GM23338 (cell line): ENCODE measurements at regions not wholly inside any gene's neighbourhood (a gene's known extent, or its start where the extent isn't known, plus 50 kb on each side); places are given as distances from the start of the nearest gene placed in this dataset.

ENCODE experiments used
- ATAC-seq: fragments of 200-7000 bp; cut with Tn5 transposase; 3 replicates; pipeline ENCODE4 v1.9.1; 2020
- DNase-seq: peaks from one replicate; pipeline ENCODE4 v3.0.0-alpha.2; 2015; ENCODE audit warnings: low spot score
- H2AFZ ChIP-seq: fragments of 200-600 bp; sonication (generic); 2 replicates; pipeline ENCODE4 v1.8.0; 2016; ENCODE audit warnings: antibody characterized with exemption, mild to moderate bottlenecking, moderate library complexity
- H3F3A ChIP-seq: fragments of 200-600 bp; sonication (generic); replicated peaks from 2 replicates; pipeline ENCODE4 v1.8.0; 2017; ENCODE audit warnings: antibody characterized with exemption, mixed run types, low read depth
- H3K27ac ChIP-seq: fragments of 200-600 bp; sonication (generic); 2 replicates; pipeline ENCODE4 v1.6.1; 2016; ENCODE audit warnings: low read depth
- H3K27me3 ChIP-seq: fragments of 200-600 bp; sonication (generic); 2 replicates; pipeline ENCODE4 v1.8.0; 2016; ENCODE audit warnings: mild to moderate bottlenecking, mixed run types, moderate library complexity; ENCODE audit not compliant: insufficient read depth
- H3K36me3 ChIP-seq: fragments of 200-600 bp; sonication (generic); 2 replicates; pipeline ENCODE4 v1.8.0; 2016; ENCODE audit warnings: mild to moderate bottlenecking; ENCODE audit not compliant: insufficient read depth
- H3K4me1 ChIP-seq: fragments of 200-600 bp; sonication (generic); 2 replicates; pipeline ENCODE4 v1.8.0; 2016; ENCODE audit warnings: mild to moderate bottlenecking, moderate library complexity; ENCODE audit not compliant: insufficient read depth
- H3K4me2 ChIP-seq: fragments of 200-600 bp; sonication (generic); 2 replicates; pipeline ENCODE4 v1.7.1; 2017; ENCODE audit warnings: mixed run types
- H3K4me3 ChIP-seq: fragments of 200-600 bp; sonication (generic); 2 replicates; pipeline ENCODE4 v1.6.1; 2016; ENCODE audit warnings: mixed run types
- H3K79me2 ChIP-seq: fragments of 200-600 bp; sonication (generic); replicated peaks from 2 replicates; pipeline ENCODE4 v1.8.0; 2017; ENCODE audit warnings: mild to moderate bottlenecking; ENCODE audit not compliant: insufficient read depth
- H3K9me2 ChIP-seq: fragments of 200-600 bp; sonication (generic); 2 replicates; pipeline ENCODE4 v1.8.0; 2017; ENCODE audit not compliant: insufficient read depth
- H4K20me1 ChIP-seq: fragments of 200-600 bp; sonication (generic); replicated peaks from 2 replicates; pipeline ENCODE4 v1.8.0; 2017; ENCODE audit warnings: mild to moderate bottlenecking; ENCODE audit not compliant: insufficient read depth
- H3K27ac Mint-ChIP-seq: 2 replicates; pipeline ENCODE4 v1.8.0; 2020; ENCODE audit warnings: inconsistent platforms, mild to moderate bottlenecking, moderate library complexity, mixed read lengths
- H3K27me3 Mint-ChIP-seq: 3 replicates; pipeline ENCODE4 v1.8.0; 2022; ENCODE audit warnings: low read depth, mild to moderate bottlenecking, moderate library complexity, mixed read lengths, inconsistent platforms; ENCODE audit not compliant: insufficient read depth, poor library complexity
- H3K36me3 Mint-ChIP-seq: 3 replicates; pipeline ENCODE4 v1.8.0; 2021; ENCODE audit warnings: low read depth, mild to moderate bottlenecking, inconsistent platforms, moderate library complexity, mixed read lengths
- H3K4me1 Mint-ChIP-seq: 3 replicates; pipeline ENCODE4 v1.8.0; 2020; ENCODE audit warnings: mild to moderate bottlenecking, inconsistent platforms, mixed read lengths
- H3K4me3 Mint-ChIP-seq: 3 replicates; pipeline ENCODE4 v1.8.0; 2021; ENCODE audit warnings: moderate library complexity, mild to moderate bottlenecking, inconsistent platforms, mixed read lengths
- H3K9me3 Mint-ChIP-seq: 3 replicates; pipeline ENCODE4 v1.8.0; 2020; ENCODE audit warnings: moderate library complexity, mild to moderate bottlenecking, inconsistent platforms, mixed read lengths
- CREB1 ChIP-seq: fragments of 250-450 bp; sonication (Bioruptor Pico); IDR thresholded peaks from 2 replicates; pipeline ENCODE4 v1.5.0; 2020; ENCODE audit warnings: low read depth, mild to moderate bottlenecking, moderate library complexity
- CTCF ChIP-seq, 2 experiments: fragments of 200-600 bp in 1 of 2; sonication (generic) in 1 of 2; conservative IDR thresholded peaks; 2 replicates each; pipeline versions ENCODE4 v1.5.1 to v1.6.1; 2016 to 2017; ENCODE audit warnings: antibody characterized with exemption in 2 of 2, low read depth in 2 of 2, mild to moderate bottlenecking in 2 of 2, moderate library complexity in 1 of 2
- EZH2 ChIP-seq: fragments of 200-600 bp; sonication (generic); IDR thresholded peaks from one replicate; pipeline ENCODE4 v1.8.0; 2017; ENCODE audit warnings: antibody characterized with exemption, mild to moderate bottlenecking, low read depth; ENCODE audit not compliant: unreplicated experiment
- JUNB ChIP-seq: IDR thresholded peaks from one replicate; pipeline ENCODE4 v1.6.1; 2016; ENCODE audit warnings: antibody characterized with exemption; ENCODE audit not compliant: unreplicated experiment
- NANOG ChIP-seq: IDR thresholded peaks from 2 replicates; pipeline ENCODE4 v1.6.1; 2016; ENCODE audit warnings: antibody characterized with exemption, borderline replicate concordance
- POLR2AphosphoS5 ChIP-seq: IDR thresholded peaks from 2 replicates; pipeline ENCODE4 v1.6.1; 2016; ENCODE audit warnings: antibody characterized with exemption, low read depth
- REST ChIP-seq: IDR thresholded peaks from one replicate; pipeline ENCODE4 v1.6.1; 2018; ENCODE audit warnings: antibody characterized with exemption; ENCODE audit not compliant: unreplicated experiment
- STAT1 ChIP-seq: IDR thresholded peaks from one replicate; pipeline ENCODE4 v1.6.1; 2016; ENCODE audit warnings: antibody characterized with exemption; ENCODE audit not compliant: unreplicated experiment
- ZNF114 ChIP-seq: fragments of 250-450 bp; sonication (Bioruptor Pico); IDR thresholded peaks from 2 replicates; pipeline ENCODE4 v1.5.0; 2020; ENCODE audit warnings: mild to moderate bottlenecking, moderate library complexity
- ZNF331 ChIP-seq: fragments of 250-450 bp; sonication (Bioruptor Pico); IDR thresholded peaks from 2 replicates; pipeline ENCODE4 v1.5.0; 2020; ENCODE audit warnings: low read depth, mild to moderate bottlenecking, moderate library complexity
- ZNF462 ChIP-seq: fragments of 250-450 bp; sonication (Bioruptor Pico); IDR thresholded peaks from 2 replicates; pipeline ENCODE4 v1.5.0; 2020; ENCODE audit warnings: mild to moderate bottlenecking, moderate library complexity

- H3K36me3 ChIP-seq = no peaks in the 10 kb centered on the region
- DNase-seq = no peak
- H3K27ac ChIP-seq = no peak overlapping the region
- no peaks in the 10 kb centered on the region for H3K27me3 ChIP-seq
- H3K4me3 ChIP-seq = no peak overlapping the region
- H3K4me1 ChIP-seq = no peaks in the 10 kb centered on the region
- TF ChIP-seq STAT1 = no peak
- no peaks in the 10 kb centered on the region for H3K79me2 ChIP-seq
- no peak overlapping the region for H3K27ac Mint-ChIP-seq
- H3K9me2 ChIP-seq = no peaks in the 10 kb centered on the region
- no peaks in the 10 kb centered on the region for H3F3A ChIP-seq
- no peak for ATAC-seq
- H3K4me2 ChIP-seq = no peak overlapping the region
- peaks cover 12% of the 10 kb centered on the region; the same call in 2 of the 3 replicates for H3K4me1 Mint-ChIP-seq
- no peaks in the 10 kb centered on the region for H3K9me3 Mint-ChIP-seq
- H3K4me3 Mint-ChIP-seq = no peak overlapping the region
- no peak overlapping the region for H2AFZ ChIP-seq
- no peaks in the 10 kb centered on the region for H3K36me3 Mint-ChIP-seq
- H3K27me3 Mint-ChIP-seq = no peaks in the 10 kb centered on the region
- H4K20me1 ChIP-seq = no peaks in the 10 kb centered on the region
Measured at GRCh38 chr12:81859521-81859920, 100.4 kb upstream of the PPFIA2 start.

- Histone ChIP-seq H3K36me3 (no peaks in the 10 kb centered on the region), H4K20me1 (no peaks in the 10 kb centered on the region), H3K27me3 (no peaks in the 10 kb centered on the region), H2AFZ (no peak overlapping the region), H3K79me2 (no peaks in the 10 kb centered on the region), H3K4me1 (no peaks in the 10 kb centered on the region), H3K4me3 (no peak overlapping the region), H3K4me2 (no peak overlapping the region), H3K9me2 (no peaks in the 10 kb centered on the region), H3F3A (no peaks in the 10 kb centered on the region), H3K27ac (no peak overlapping the region)
- Mint-ChIP-seq H3K9me3 (no peaks in the 10 kb centered on the region), H3K36me3 (no peaks in the 10 kb centered on the region), H3K27ac (no peak overlapping the region), H3K4me1 (no peaks in the 10 kb centered on the region), H3K4me3 (no peak overlapping the region), H3K27me3 (no peaks in the 10 kb centered on the region)
- ATAC-seq (no peak), DNase-seq (no peak)
- no peak for TF ChIP-seq ZNF331 (CRISPR knock-in tag)
- no peak for TF ChIP-seq CREB1 (CRISPR knock-in tag)
- TF ChIP-seq CTCF (conservative IDR thresholded peaks at IDR 0.05; ENCODE audit: low read depth in 2 of 2) = no peak
- no peak for TF ChIP-seq ZNF114 (CRISPR knock-in tag)
- TF ChIP-seq NANOG = no peak
- TF ChIP-seq EZH2 = no peak
- TF ChIP-seq REST = no peak
- TF ChIP-seq JUNB = no peak
- TF ChIP-seq ZNF462 (CRISPR knock-in tag) = no peak
- TF ChIP-seq POLR2AphosphoS5 = no peak
Measured at GRCh38 chr12:81843599-81843998, 84.4 kb upstream of the PPFIA2 start.
